ENCODE measurements at regions not wholly inside any gene's neighbourhood (a gene's known extent, or its start where the extent isn't known, plus 50 kb on each side); places are given as distances from the start of the nearest gene placed in this dataset.

DNA sequence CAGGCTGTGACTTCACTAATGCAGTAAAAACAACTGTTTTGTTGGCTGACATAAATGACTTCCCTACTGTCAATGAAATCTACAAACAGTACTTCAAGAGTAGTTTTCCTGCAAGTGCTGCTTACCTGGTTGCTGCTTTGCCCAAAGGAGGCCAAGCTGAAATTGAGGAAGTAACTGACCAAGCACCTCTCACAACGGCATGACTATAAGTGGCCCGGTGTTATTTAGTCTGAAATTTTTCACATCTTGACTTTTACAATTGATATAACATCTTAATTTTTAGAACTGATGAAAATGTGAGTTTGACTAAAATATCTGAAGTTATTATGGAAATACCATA lies 274.9 kb upstream of the NR5A2 start:
- Histone ChIP-seq H3K36me3 (ENCODE audit: control insufficient read depth, insufficient read depth, low read length) (no peaks in the 10 kb centered on the region), H3K27me3 (replicated peaks; ENCODE audit: control insufficient read depth, insufficient read depth, low read length) (no peaks in the 10 kb centered on the region; the same call in 1 of the 2 replicates), H3K9me3 (no peaks in the 10 kb centered on the region), H3K4me3 (ENCODE audit: low read depth, low read length) (no peak overlapping the region), H3K4me1 (no peaks in the 10 kb centered on the region)
- ChIA-PET CTCF (no interaction called here), POLR2A (no interaction called here)
- DNase-seq = no peak
- no peaks in the 10 kb centered on the region for H3K4me1 Mint-ChIP-seq (ENCODE audit: low read depth, unreplicated experiment)
- no peaks in the 10 kb centered on the region for H3K36me3 Mint-ChIP-seq (ENCODE audit: insufficient read depth, unreplicated experiment)
- no TSS peak for BruUV-seq (replicated peaks)
- no peaks in the 10 kb centered on the region for H3K27me3 Mint-ChIP-seq (ENCODE audit: insufficient read depth, unreplicated experiment)
- H3K27ac Mint-ChIP-seq (ENCODE audit: unreplicated experiment) = no peak overlapping the region
- TF ChIP-seq CTCF (IDR thresholded peaks at IDR 0.05; ENCODE audit: insufficient read depth in 1 of 2, low read depth in 1 of 2, low read length in 1 of 2, severe bottlenecking in 1 of 2, unreplicated experiment in 1 of 2) = no peak
- no peak overlapping the region for H3K4me3 Mint-ChIP-seq (ENCODE audit: unreplicated experiment)
- intact Hi-C loops (cut with micrococcal nuclease; ENCODE audit: unreplicated experiment) = no loop called here
- H3K9me3 Mint-ChIP-seq (ENCODE audit: unreplicated experiment) = no peaks in the 10 kb centered on the region

DNA sequence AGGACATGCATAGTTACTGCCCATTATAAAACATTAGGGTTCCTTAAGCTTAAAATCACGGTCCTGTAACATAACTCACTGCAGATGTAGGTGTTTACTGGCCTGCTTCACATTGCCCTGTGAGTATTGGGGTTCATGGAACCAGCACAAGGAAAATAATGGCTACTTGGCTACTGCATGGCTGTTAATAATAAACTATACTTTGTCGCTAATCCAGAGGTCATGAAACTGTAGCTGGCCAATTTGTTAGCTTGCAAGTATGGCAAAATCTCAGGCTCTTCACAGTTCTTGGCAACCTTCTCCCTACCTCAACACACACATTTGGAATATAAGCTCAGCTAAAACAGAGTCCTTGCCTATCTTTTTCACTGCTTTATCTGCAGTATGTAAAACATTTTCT lies 274.0 kb upstream of the NR5A2 start:
- ChIA-PET CTCF (no interaction called here), POLR2A (no interaction called here)
- H3K27me3 ChIP-seq (replicated peaks; ENCODE audit: control insufficient read depth, insufficient read depth, low read length) = no peaks in the 10 kb centered on the region; the same call in 1 of the 2 replicates
- Mint-ChIP-seq H3K4me3 (ENCODE audit: unreplicated experiment) (no peak overlapping the region), H3K9me3 (ENCODE audit: unreplicated experiment) (no peaks in the 10 kb centered on the region), H3K27me3 (ENCODE audit: insufficient read depth, unreplicated experiment) (no peaks in the 10 kb centered on the region), H3K36me3 (ENCODE audit: insufficient read depth, unreplicated experiment) (no peaks in the 10 kb centered on the region), H3K4me1 (ENCODE audit: low read depth, unreplicated experiment) (no peaks in the 10 kb centered on the region), H3K27ac (ENCODE audit: unreplicated experiment) (no peak overlapping the region)
- no peaks in the 10 kb centered on the region for H3K9me3 ChIP-seq
- H3K4me1 ChIP-seq = no peaks in the 10 kb centered on the region
- intact Hi-C loops (cut with micrococcal nuclease; ENCODE audit: unreplicated experiment) = no loop called here
- no peak for DNase-seq
- H3K4me3 ChIP-seq (ENCODE audit: low read depth, low read length) = no peak overlapping the region
- no peaks in the 10 kb centered on the region for H3K36me3 ChIP-seq (ENCODE audit: control insufficient read depth, insufficient read depth, low read length)
- no peak for TF ChIP-seq CTCF (IDR thresholded peaks at IDR 0.05; ENCODE audit: insufficient read depth in 1 of 2, low read depth in 1 of 2, low read length in 1 of 2, severe bottlenecking in 1 of 2, unreplicated experiment in 1 of 2)
- no TSS peak for BruUV-seq (replicated peaks)

GRCh38 chr1:199756066-199756465 lies 271.4 kb upstream of the NR5A2 start:
- no peaks in the 10 kb centered on the region for H3K4me1 ChIP-seq
- no peak overlapping the region for H3K4me3 ChIP-seq (ENCODE audit: low read depth, low read length)
- no TSS peak for BruUV-seq (replicated peaks)
- Mint-ChIP-seq H3K27ac (ENCODE audit: unreplicated experiment) (no peak overlapping the region), H3K9me3 (ENCODE audit: unreplicated experiment) (no peaks in the 10 kb centered on the region), H3K27me3 (ENCODE audit: insufficient read depth, unreplicated experiment) (no peaks in the 10 kb centered on the region), H3K4me1 (ENCODE audit: low read depth, unreplicated experiment) (no peaks in the 10 kb centered on the region), H3K4me3 (ENCODE audit: unreplicated experiment) (no peak overlapping the region), H3K36me3 (ENCODE audit: insufficient read depth, unreplicated experiment) (no peaks in the 10 kb centered on the region)
- H3K36me3 ChIP-seq (ENCODE audit: control insufficient read depth, insufficient read depth, low read length) = no peaks in the 10 kb centered on the region
- no peak for TF ChIP-seq CTCF (IDR thresholded peaks at IDR 0.05; ENCODE audit: insufficient read depth in 1 of 2, low read depth in 1 of 2, low read length in 1 of 2, severe bottlenecking in 1 of 2, unreplicated experiment in 1 of 2)
- intact Hi-C loops (cut with micrococcal nuclease; ENCODE audit: unreplicated experiment) = no loop called here
- no peaks in the 10 kb centered on the region; the same call in 1 of the 2 replicates for H3K27me3 ChIP-seq (replicated peaks; ENCODE audit: control insufficient read depth, insufficient read depth, low read length)
- ChIA-PET CTCF (no interaction called here), POLR2A (no interaction called here)
- no peaks in the 10 kb centered on the region for H3K9me3 ChIP-seq
- DNase-seq = no peak

Measured in Caco-2 (cell line).